ENCODE measurements at regions not wholly inside any gene's neighbourhood (a gene's known extent, or its start where the extent isn't known, plus 50 kb on each side); places are given as distances from the start of the nearest gene placed in this dataset.

GRCh38 chr9:79154806-79155205 is 417.0 kb upstream of the TLE4 start:
- intact Hi-C loops (cut with DNase I; ENCODE audit: low total_unique reads): no loop called here
- H3K4me3 ChIP-seq: no peak overlapping the region

GRCh38 chr9:79155308-79155707 is 416.5 kb upstream of the TLE4 start:
- Histone ChIP-seq H3K27me3 (no peaks in the 10 kb centered on the region), H3K4me1 (no peaks in the 10 kb centered on the region), H3K4me3 (no peak overlapping the region), H3K27ac (no peak overlapping the region), H3K36me3 (no peaks in the 10 kb centered on the region), H3K9me3 (no peaks in the 10 kb centered on the region)
- DNase-seq: no peak
- no peak for TF ChIP-seq POLR2AphosphoS5 (IDR thresholded peaks at IDR 0.05)
- TF ChIP-seq CTCF (IDR thresholded peaks at IDR 0.05): no peak
- TF ChIP-seq EP300 (IDR thresholded peaks at IDR 0.05): no peak
- TF ChIP-seq POLR2A (IDR thresholded peaks at IDR 0.05): no peak
- WGBS, 5 donors: 17 to 57% (median 52%) methylated on average over 1 of the region's 1 CpG
- intact Hi-C loops (cut with DNase I; ENCODE audit: low total_unique reads): no loop called here

More at GRCh38 chr9:79154806-79155205, 417.0 kb upstream of the TLE4 start:
- no peaks in the 10 kb centered on the region for H3K9me3 ChIP-seq
- no peak for TF ChIP-seq POLR2A (IDR thresholded peaks at IDR 0.05)
- TF ChIP-seq POLR2AphosphoS5 (IDR thresholded peaks at IDR 0.05): no peak
- TF ChIP-seq EP300 (IDR thresholded peaks at IDR 0.05): no peak
- TF ChIP-seq CTCF (IDR thresholded peaks at IDR 0.05): no peak
- no peaks in the 10 kb centered on the region for H3K4me1 ChIP-seq
- DNase-seq: no peak
- 29 to 42% (median 34%) methylated on average over 2 of the region's 2 CpGs for WGBS, 5 donors
- no peaks in the 10 kb centered on the region for H3K27me3 ChIP-seq
- no peak overlapping the region for H3K27ac ChIP-seq
- no peaks in the 10 kb centered on the region for H3K36me3 ChIP-seq

GRCh38 chr9:79163544-79163943 is 408.2 kb upstream of the TLE4 start:
- Histone ChIP-seq H3K27ac (no peak overlapping the region), H3K36me3 (no peaks in the 10 kb centered on the region), H3K4me1 (peaks cover 0 to 21% (median 11%) of the 10 kb centered on the region in 4 donors), H3K4me3 (no peak overlapping the region), H3K27me3 (no peaks in the 10 kb centered on the region), H3K9me3 (no peaks in the 10 kb centered on the region)
- TF ChIP-seq EP300 (IDR thresholded peaks at IDR 0.05) (no peak), CTCF (IDR thresholded peaks at IDR 0.05) (no peak), POLR2A (IDR thresholded peaks at IDR 0.05) (no peak), POLR2AphosphoS5 (IDR thresholded peaks at IDR 0.05) (no peak)
- intact Hi-C loops (cut with DNase I; ENCODE audit: low total_unique reads): no loop called here
- no peak for DNase-seq
- WGBS, 5 donors: 36 to 60% (median 52%) methylated on average over 2 of the region's 2 CpGs

- 34 to 63% (median 42%) methylated on average over 4 of the region's 4 CpGs for WGBS, 5 donors
- no peaks in the 10 kb centered on the region for H3K9me3 ChIP-seq
- no peak overlapping the region for H3K27ac ChIP-seq
- no peak overlapping the region for H3K4me3 ChIP-seq
- peaks cover 0 to 21% (median 11%) of the 10 kb centered on the region in 4 donors for H3K4me1 ChIP-seq
- DNase-seq: peak; percentile 18 to 70
- H3K36me3 ChIP-seq: no peaks in the 10 kb centered on the region
- no peaks in the 10 kb centered on the region for H3K27me3 ChIP-seq
- intact Hi-C loops (cut with DNase I; ENCODE audit: low total_unique reads): no loop called here
- TF ChIP-seq EP300 (IDR thresholded peaks at IDR 0.05) (no peak), POLR2AphosphoS5 (IDR thresholded peaks at IDR 0.05) (no peak), POLR2A (IDR thresholded peaks at IDR 0.05) (no peak), CTCF (IDR thresholded peaks at IDR 0.05) (no peak)
These were observed 407.4 kb upstream of the TLE4 start for GRCh38 chr9:79164406-79164805.

Data from stomach (tissue), 8 donors.